ENCODE measurements at regions not wholly inside any gene's neighbourhood (a gene's known extent, or its start where the extent isn't known, plus 50 kb on each side); places are given as distances from the start of the nearest gene placed in this dataset.
A peak's percentile ranks its signal among the peaks of the same experiment; 100 is the strongest.

- no peak for DNase-seq (ENCODE audit: low spot score)
- TF ChIP-seq CTCF (IDR thresholded peaks at IDR 0.05): no peak
- ATAC-seq (ENCODE audit: low FRiP score): no peak
Measured at GRCh38 chr14:40197344-40197743, 765.1 kb upstream of the FBXO33 start.

GRCh38 chr14:40188006-40188405, 755.8 kb upstream of the FBXO33 start:
- TF ChIP-seq CTCF (IDR thresholded peaks at IDR 0.05): no peak
- ATAC-seq (ENCODE audit: low FRiP score): no peak
- DNase-seq (ENCODE audit: low spot score): no peak

GRCh38 chr14:40164083-40164482, 731.9 kb upstream of the FBXO33 start:
- ATAC-seq (ENCODE audit: low FRiP score) (no peak), DNase-seq (ENCODE audit: low spot score) (no peak)
- TF ChIP-seq CTCF (IDR thresholded peaks at IDR 0.05): no peak

GRCh38 chr14:40139657-40140056, 707.4 kb upstream of the FBXO33 start:
- ATAC-seq (ENCODE audit: low FRiP score) (no peak), DNase-seq (ENCODE audit: low spot score) (no peak)
- TF ChIP-seq CTCF (IDR thresholded peaks at IDR 0.05): no peak

- ATAC-seq (ENCODE audit: low FRiP score) (no peak), DNase-seq (ENCODE audit: low spot score) (no peak)
- TF ChIP-seq CTCF (IDR thresholded peaks at IDR 0.05): no peak
Measured at GRCh38 chr14:40133463-40133862, 701.2 kb upstream of the FBXO33 start.

- no peak for ATAC-seq (ENCODE audit: low FRiP score)
- no peak for TF ChIP-seq CTCF (IDR thresholded peaks at IDR 0.05)
- DNase-seq (ENCODE audit: low spot score): no peak
Measured at GRCh38 chr14:40129159-40129558, 696.9 kb upstream of the FBXO33 start.

- DNase-seq (ENCODE audit: low spot score): no peak
- ATAC-seq (ENCODE audit: low FRiP score): peak; percentile 78
- TF ChIP-seq CTCF (IDR thresholded peaks at IDR 0.05): no peak
Measured at GRCh38 chr14:40123816-40124215, 691.6 kb upstream of the FBXO33 start.
